Daoy (cell line): ENCODE measurements at regions not wholly inside any gene's neighbourhood (a gene's known extent, or its start where the extent isn't known, plus 50 kb on each side); places are given as distances from the start of the nearest gene placed in this dataset.
A peak's percentile ranks its signal among the peaks of the same experiment; 100 is the strongest.

Experiments
- DNase-seq: peaks from one replicate; pipeline ENCODE4 v3.0.0-alpha.2; 2015; ENCODE audit warnings: low read depth

DNA sequence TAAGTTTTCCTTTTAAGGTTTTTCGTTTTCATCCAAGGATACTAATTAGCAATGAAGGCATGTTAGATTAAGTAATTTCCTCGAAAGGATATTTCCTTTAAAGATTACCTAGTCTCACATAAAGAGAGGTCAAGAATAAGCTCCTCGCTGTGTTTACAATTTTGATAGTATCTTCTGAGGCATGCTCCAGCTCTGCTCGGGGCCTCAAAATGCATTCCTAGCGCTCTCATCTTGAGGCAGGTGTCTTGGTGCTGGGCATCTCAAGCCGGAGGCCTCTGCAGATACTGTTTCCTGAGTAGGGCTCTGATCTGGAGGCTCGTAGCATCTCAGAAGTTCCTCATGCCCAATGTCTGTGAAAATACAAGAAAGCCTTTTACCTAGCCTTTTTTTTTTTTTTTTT, 128.6 kb upstream of the SNX19 start:
- DNase-seq, result no peak

DNA sequence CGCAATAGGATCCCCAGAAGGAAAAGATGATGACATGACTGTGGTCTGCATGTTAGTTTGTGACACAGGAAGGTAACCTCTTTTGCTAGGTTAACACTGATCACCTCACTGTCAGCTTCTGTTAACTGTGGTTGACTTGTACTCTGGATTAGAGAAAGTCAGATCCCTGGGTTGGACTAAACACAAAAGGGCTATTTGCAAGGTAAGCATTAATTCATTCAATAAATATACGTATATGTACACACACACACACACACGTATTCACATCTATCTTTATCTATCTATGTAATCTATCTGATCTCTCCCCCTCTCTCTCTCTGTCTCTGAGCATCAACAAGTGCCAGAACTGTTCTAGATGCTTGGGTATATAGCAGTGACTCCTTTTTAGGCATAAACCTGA, 136.1 kb upstream of the SNX19 start:
- no peak for DNase-seq

DNA sequence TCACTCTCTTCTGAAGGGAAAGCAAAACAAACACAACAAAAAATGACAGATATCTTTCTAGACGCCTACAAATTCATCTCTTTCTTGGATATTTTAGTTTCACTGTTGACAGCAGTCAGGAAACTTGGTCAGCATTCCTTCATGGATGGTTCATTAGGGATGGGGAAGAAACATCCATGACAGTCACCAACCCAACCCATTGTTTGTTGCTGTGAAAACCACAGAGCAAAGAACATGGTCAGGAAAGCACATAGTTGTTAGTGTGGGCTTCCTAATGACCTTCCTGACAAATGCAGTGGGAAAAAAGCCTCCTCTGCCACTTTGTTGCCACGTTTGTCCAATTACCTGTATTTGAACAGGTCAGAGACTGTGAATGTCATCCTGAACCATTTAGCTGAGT, 139.8 kb upstream of the SNX19 start:
- DNase-seq, result no peak

DNA sequence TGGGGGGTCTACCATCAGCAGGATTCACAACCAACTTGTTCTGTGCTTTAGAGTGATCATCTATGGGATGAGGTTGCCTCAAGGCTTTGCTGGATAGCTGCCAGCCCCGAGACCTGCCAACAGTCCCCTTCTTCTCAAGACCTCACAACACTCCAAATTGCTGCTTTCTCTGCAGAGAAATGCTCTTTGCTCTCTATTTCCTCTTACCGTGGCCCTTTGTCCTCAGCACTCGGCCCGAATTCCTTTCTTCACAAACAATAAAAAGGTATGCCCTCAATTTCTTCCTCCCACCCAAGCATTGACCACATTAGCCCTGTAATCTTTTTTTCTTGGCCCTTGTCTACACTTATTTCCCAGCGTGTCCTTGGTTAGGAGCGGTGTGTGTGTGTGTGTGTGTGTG, 147.4 kb upstream of the SNX19 start:
- no peak for DNase-seq

DNA sequence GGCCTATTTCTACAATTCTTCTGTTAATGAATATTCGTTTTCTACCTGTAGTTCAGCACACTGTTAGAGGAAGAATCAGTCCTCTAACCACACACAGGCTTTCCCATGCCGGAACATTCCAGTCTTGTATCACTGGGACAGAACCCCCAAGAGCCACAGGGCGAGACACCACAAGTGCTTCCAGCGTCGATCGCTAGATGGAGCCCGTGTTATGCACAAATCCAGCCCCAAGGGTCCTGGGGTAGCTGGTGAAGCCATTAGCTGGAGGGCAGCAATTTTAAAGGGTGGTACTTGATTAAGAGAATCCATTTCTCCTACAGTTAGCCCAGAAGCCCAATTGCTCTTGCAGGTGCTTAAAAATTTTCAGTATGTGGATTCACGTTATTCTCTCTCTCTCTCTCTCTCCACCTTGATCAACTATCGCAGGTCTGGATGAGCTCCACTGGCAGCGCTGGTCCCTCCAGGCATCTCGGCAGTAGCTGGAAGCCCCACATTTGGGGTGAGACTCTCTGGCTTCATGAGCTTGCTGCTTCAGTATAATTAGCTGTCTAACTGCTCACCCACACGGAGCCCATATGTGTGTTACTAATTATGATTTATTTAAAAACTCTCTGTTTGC, 148.2 kb upstream of the SNX19 start:
- peak; percentile 72 for DNase-seq

DNA sequence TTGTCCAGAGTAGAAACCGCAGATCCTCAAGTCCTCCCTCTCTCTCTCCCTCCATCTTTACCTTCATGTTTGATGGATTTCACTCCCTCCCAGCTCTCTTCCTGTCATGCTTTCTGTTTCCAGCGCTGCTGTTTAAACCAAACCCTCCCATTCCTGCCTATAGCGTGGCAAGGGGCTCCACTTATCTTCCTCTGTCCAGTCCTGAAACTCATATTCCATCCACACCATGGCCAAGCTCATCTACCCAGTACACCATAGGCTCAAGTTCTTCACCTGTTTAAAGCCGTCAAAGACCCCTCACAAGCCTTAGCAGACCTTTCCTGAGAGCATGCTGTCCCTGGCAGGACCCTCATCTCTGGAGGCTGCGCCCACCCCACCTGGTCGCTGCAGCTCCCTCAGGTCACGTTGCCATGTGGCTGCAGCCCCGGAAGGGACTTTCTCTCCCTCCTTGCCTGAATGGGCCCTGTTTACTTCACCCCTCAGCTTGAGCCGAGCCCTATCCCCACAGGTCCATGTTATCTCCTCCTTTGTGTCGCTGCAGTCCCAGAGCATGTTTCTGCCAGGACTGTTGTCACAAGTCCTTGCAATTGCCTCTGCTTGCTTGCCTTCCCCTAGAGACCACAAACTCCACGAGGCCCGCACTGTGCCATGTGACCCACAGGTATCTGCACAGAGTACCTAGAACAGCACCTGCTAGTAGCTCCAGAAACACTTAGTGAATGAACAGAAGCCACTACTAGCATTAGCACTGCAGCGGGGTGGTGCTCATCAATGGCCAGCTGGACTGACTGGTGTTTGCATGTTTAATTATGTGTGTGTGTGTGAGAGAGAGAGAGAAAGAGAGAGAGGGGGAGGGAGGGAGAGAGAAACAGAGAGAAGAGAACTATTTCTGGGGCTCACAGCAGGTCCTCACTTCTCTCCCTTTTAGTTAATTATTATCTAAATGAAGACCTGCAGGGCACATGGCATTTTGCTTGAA, 149.4 kb upstream of the SNX19 start:
- DNase-seq, result no peak

DNA sequence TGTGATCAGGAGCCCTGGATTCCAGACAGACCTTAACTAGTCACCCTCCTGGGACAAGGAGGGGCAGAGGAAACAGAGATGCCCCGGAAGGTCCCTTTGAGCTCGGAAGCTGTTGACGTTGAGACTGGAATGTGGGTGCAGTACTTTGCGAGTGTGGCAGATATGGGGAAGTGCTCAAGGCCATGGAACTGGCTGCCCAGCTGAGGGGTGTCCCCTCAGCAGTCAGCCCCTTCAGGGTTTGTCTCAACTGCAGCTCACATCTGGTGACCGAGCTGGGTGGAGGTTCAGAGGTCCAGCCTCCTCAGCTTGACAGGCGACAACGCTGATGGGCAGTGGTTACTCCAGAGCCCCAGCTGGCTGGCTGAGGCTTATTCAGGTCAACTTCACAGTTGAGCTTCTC, 150.3 kb upstream of the SNX19 start:
- no peak for DNase-seq

DNA sequence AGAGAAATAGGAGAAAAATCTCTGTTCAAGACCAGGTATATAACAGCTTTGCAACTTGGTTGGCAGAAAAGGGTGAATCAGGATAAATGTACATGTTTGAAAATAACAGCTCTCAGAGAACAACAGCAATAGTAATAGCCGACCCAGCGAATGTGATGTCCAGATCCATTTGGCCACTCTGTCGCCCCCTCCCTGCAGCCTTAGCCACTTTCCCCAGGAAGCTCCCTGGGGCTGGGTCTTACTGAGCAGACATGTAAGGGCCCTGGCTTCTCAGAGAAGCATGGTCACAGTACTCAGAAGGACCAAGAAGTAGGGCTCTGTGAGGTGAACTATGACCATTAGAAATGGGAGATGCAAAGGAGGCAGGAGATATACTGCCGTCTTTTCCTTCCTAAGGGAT, 154.1 kb upstream of the SNX19 start:
- DNase-seq, result no peak

DNA sequence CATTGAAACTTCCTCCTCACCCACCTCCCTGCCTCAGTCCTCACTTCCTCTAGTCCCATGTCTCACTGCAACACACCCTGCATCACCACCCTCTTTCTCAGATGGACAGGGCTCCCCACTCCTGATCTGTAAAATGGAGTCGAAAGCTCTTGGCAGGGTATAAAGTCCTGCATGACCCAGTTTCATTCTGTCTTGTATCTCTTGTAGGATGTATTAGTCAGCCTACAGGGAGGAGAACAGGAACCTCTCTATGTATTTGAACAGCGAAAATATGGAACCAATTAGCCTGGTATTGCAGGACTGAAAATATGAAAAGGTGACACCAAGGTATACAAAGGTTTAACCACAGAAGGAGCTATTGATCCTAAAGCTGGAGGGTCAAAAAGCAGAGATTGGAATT, 156.9 kb upstream of the SNX19 start:
- no peak for DNase-seq

DNA sequence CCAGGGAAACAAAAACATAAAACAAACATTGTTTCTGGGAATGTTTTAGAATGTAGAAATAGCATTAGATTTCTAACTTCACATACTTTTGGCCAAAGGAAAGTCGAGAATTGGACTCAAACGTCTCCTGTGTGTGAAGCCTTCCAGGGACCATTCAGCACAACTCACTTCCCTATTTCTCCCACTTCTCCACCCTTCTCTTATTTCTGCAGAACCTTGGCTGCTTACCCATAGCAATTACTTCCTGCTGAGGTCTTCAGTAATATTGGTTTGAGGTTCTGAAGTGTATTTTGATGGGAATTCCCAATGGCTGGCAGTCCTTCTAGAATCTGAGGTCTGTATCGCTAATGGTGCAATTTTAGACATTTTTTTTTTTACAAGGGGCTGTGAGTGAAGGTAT, 158.3 kb upstream of the SNX19 start:
- DNase-seq, result no peak

DNA sequence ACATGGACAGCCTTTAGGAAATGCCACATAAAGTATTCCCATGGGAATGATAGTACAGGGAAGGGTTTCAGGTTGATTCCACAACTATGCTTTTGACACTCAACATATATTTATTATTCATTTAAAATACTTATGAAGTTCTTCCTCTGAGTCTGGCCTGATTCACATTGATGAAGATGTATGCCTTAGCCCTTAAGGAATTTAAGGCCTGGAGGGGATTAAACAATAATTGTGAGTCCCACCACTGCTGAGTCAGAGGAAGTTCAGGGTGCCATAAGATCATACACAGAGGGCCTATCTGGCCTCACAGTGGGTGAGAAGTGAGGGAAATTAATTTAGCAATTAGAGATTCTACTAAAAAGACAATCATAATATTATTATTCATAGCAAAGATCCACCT, 161.1 kb upstream of the SNX19 start:
- DNase-seq, result peak; percentile 45

DNA sequence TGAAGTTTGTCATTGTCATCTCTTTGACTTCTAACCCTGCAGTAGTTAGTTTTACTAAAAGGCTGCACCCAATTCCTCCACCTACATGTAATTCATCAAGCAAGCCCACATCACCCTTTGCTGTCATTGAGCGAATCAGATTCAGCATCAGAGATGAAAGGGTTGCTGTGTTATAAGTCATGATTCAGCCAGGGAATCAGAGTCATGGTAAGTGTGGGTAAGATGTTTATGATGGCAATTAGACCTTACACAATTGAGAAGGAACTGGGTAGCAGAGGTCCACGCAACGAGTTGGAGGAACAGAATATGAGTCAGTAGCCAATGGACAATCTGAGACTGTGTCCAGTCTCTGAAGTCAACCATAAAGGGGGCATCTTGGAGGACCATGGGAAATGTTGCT, 162.8 kb upstream of the SNX19 start:
- DNase-seq, result no peak

DNA sequence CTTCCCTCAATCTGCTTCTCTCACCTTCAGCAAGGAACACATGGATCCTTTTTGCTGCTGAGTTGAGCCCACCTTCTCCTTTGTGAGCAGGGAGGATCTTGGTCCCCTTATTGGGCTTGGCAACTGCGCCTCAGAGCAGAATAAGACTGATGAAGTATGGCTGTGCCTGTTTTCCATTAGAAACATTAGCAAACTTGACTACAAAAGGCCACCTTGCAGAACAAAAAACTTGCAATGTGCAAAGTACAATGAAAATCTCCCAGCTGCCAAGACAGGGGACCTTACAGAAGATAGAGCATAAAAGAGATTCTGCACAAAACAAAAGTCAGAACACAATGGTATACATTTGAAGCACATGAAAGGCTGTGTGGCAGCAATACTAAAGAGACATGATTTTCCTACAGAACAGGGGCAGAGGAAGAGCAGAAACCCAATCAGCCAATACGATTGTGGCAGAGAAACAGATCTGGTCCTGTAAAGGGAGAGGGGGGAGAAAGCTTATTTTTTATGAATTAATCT, 173.5 kb upstream of the SNX19 start:
- no peak for DNase-seq

DNA sequence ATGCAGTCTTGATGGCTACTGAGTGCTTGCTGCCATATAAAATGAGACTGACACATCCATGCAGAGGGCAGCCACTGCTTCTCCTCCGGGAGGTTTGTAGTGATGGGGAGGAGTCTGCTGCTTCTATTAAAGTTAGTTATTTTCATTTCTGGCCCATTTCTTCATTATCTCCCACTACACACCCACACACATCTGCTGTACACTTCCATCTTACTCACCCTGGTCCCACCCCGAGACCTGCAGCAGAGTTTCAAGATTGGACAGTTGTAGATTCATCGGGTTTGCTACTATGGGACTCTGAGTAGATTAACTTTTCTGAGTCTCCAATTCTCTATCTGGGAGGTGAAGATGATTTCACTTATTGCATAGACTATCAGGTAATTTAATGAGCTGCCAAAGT, 176.2 kb upstream of the SNX19 start:
- no peak for DNase-seq

DNA sequence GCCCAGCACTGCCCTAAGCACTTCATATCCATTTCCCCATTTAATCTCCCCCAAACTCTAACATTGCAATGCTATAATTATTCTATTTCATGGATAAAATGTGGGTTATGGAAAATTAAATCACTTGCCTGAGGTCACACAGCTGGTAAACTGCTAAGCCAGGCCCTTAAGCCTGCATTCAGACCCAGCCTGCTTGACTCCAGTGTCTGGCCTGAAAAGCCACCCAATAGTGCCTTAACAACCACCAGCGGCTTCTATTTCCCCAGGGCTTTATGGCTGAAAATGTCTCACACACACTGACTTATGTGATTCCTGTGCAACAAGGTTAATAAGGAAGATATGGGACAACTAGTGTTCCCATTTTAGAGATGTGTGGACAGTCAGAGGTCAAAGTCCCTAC, 178.5 kb upstream of the SNX19 start:
- no peak for DNase-seq

DNA sequence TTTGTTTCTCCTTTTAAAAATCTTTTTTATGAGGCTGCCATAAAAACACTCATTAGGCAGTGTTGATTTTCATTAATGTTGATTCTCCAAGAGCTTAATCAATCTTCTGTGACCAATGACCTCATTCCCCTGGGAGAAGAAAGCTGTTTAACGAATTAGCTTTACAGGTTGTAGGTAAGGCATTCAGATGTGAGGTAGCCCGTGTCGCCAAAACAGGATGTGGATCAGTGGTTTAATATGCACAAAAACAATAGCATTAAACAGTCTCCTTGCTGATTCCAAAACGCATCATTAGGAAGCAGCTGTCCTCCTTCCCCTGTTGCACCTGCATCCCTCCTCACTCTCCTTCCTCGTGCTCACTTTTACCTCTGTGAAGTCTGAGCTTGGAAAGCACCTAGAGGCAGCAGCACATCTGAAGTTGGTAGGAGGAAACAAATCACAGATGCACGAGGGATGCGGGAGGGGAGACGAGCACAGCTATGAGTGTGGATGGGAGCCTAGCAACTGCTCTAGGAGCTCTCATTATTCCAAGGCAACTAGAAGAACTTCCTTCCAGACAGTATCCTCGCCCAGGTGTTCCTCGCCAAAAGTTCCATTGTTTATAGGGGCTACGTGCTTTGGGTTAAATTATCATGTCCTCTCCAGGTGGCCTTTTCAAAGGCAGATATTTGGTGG, 179.4 kb upstream of the SNX19 start:
- DNase-seq, result no peak

DNA sequence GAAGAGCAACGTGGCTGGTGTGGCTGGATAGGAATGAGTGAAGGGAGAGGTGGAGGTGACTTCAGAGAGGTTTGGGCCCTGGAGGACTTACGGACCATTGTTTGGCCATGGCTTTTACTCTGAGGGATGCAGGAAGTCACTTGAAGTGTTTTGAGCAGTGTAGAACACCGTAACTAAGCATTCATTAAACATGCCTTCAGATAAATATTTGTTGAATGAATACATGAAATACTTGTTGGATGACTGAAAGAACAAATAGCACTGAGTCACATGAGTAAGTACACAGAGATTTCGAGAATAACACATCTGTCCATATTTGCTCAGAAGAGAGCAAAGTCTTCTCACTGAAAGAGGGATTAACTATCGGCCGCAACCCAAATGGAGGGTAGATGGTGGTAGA, 182.7 kb upstream of the SNX19 start:
- DNase-seq, result no peak

DNA sequence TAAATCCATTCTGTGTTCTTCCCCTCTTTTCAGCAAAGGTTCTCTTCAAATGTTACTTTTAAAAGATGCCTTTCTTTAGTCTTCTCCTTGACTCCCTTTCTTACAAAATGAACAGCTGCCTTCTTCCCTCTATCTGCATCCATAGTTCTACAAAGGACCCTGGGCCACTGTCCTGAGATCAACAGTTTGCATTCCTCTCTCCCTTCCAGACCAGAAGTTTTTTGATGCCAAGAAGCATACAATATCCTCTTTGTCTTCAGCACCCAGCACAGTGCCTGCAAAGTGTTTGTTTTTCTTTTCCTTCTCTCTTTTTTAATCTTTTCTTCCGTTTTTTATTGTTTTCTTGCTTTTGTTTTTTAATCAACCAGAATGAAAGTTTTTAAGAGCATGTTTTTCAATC, 183.5 kb upstream of the SNX19 start:
- DNase-seq, result no peak

DNA sequence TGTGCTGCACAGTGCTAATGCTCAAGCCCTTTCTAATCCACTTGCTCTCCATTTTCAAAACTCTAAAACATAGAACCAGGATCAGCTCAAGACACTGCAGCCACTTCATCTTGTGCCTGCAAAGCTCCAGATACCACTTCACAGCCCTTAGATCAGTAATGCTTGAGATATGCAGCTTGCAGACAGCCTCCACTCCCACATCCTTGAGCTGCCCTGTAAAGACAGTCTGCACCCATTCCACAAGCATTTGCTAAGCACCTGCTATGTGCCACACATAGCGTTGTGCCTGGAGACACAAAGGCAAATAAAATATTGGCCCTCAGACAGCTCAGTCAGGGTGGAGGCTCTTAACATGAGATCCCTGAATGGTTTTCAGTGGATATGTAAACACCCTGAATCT, 192.5 kb upstream of the SNX19 start:
- DNase-seq, result peak; percentile 5

DNA sequence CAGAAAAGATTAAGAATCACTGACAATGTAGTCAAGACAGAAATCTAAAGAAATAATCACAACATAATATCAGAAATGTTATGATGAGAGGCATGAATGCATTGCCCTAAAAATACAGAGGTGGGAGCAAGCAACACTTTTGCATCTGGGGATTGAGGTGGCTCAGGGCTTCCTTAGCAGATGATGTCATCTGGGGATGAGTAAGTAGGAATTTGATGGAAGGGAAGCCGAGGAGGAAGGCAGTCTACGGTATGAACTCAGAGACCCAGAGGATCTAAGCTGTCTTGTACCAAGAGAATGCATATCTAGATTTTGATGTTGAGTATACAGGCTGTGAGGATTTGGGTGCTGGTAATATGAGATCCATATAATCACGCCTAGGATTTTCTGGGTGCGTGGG, 193.0 kb upstream of the SNX19 start:
- DNase-seq, result peak; percentile 39

DNA sequence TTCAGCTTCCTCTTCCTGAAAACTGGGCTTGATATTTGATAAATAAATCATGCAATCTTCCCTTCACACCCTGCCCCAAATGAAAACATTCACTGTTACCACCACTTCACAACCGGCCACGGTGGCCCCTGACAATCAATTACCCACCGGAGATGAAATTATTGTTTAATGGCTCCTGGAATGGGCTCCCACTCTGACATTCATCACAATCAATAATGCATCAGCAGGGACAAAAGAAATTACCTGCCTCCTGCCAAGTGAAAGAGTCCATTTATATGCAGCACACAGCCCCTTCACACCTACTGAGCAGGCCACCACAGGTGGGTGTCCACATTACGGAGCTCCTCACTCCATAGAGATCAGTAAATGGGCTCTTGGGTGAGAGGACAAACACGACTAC, 193.5 kb upstream of the SNX19 start:
- no peak for DNase-seq

DNA sequence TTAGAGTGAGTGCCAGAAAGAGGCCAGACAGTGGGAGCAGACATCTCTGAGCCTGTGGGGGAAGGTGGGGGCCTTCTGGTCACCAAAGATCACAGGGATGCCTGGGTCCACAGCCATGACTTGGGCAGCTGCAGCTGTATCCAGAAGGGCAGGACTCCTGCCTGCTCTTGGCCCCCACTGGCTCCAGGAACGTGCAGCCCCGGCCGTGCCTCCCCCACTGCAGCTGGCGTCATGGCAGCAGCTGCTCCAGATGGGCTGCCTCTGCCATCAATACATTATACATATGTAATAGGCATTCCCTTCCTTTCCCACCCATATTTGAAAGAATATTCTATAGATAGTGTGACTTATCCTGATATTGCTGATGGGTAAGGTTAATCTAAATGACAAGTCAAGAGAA, 195.5 kb upstream of the SNX19 start:
- DNase-seq, result no peak

DNA sequence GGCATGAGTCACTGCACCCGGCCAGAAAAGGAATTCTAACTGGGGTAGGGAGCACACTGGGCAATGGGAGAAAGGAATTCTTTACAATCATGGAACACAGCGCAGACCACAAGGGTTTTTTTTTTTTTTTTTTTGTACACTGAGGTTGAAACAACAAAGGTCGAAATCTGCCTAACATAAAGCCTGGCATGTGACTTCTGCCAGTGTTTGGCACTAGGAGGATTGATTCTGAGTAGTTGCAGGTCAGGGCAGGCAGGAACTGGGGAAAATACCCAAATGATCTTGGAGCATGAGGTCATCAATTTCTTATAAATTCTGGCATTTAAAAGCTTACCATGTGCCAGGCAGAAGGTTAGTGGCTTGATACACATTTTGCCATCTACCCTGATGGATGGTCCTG, 202.0 kb upstream of the SNX19 start:
- DNase-seq, result peak; percentile 17
